H1 (cell line): ENCODE measurements at regions not wholly inside any gene's neighbourhood (a gene's known extent, or its start where the extent isn't known, plus 50 kb on each side); places are given as distances from the start of the nearest gene placed in this dataset.

Experiments
- BACH1 ChIP-seq: IDR thresholded peaks from 2 replicates; pipeline ENCODE4 v1.6.1; 2012; ENCODE audit warnings: low read length, improper control_type of control experiment
- EZH2 ChIP-seq: fragments of 200-600 bp; sonication (generic); IDR thresholded peaks from 2 replicates; pipeline ENCODE4 v1.7.1; 2012; ENCODE audit warnings: low read depth, mild to moderate bottlenecking, moderate library complexity, low read length, inconsistent platforms; ENCODE audit not compliant: severe bottlenecking
- KDM1A ChIP-seq: fragments of 200-600, 300-600 bp; sonication (generic); IDR thresholded peaks from 2 replicates; pipeline ENCODE4 v1.7.1; 2016; ENCODE audit warnings: mild to moderate bottlenecking, low read length, borderline replicate concordance
- POLR2A ChIP-seq, 2 experiments: IDR thresholded peaks; 1 replicate in 1 of 2; 2 replicates in 1 of 2; pipeline ENCODE4 v1.6.1; 2011; ENCODE audit warnings: low read depth in 2 of 2, low read length in 2 of 2, mild to moderate bottlenecking in 2 of 2; ENCODE audit errors: control extremely low read depth in 1 of 2
- POLR2AphosphoS5 ChIP-seq: IDR thresholded peaks from 2 replicates; pipeline ENCODE4 v1.6.1; 2011; ENCODE audit warnings: low read depth, low read length
- SIN3A ChIP-seq, 2 experiments: IDR thresholded peaks in 1 of 2; conservative IDR thresholded peaks in 1 of 2; 2 replicates each; pipeline ENCODE4 v1.6.1; 2011 to 2012; ENCODE audit warnings: low read length in 2 of 2, improper control_type of control experiment in 1 of 2, low read depth in 1 of 2, mild to moderate bottlenecking in 1 of 2
- SIRT6 ChIP-seq: IDR thresholded peaks from one replicate; pipeline ENCODE4 v1.7.1; 2012; ENCODE audit warnings: low read length, inconsistent platforms
- TAF1 ChIP-seq: IDR thresholded peaks from 2 replicates; pipeline ENCODE4 v1.6.1; 2011; ENCODE audit warnings: mild to moderate bottlenecking, low read depth, low read length

DNA sequence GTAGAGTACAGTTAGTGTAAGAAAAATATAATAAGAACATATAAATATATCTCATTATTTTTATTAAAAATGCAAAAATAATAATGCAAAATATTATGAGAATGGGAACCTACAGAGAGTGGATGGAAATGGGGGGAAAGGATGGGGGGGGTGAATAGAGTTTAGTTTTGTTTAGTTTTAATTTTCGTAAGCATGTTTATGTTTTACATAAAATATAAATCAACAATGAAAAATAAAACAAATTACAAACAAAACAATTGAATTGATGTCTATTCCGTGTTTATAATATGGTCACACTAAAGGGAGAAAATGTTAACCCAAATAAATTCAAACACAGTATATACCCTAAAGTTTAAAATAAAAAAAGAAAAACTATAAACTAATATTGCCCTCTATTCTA is 1717.4 kb upstream of the SPRY2 start:
- TF ChIP-seq POLR2AphosphoS5 (no peak), TAF1 (no peak), POLR2A (IDR thresholded peaks at IDR 0.05; ENCODE audit: control extremely low read depth in 1 of 2, low read depth in 2 of 2, low read length in 2 of 2) (no peak), BACH1 (no peak), KDM1A (no peak), SIN3A (conservative IDR thresholded peaks at IDR 0.05 in 1 of 2, IDR thresholded peaks at IDR 0.05 in 1 of 2; ENCODE audit: low read depth in 1 of 2, low read length in 2 of 2) (no peak), EZH2 (no peak), SIRT6 (no peak)
